Ishikawa (cell line): ENCODE measurements at regions not wholly inside any gene's neighbourhood (a gene's known extent, or its start where the extent isn't known, plus 50 kb on each side); places are given as distances from the start of the nearest gene placed in this dataset.

ENCODE experiments used
- CEBPB ChIP-seq: IDR thresholded peaks from 2 replicates; pipeline ENCODE4 v1.6.1; 2012
- CREB1 ChIP-seq: IDR thresholded peaks from 2 replicates; pipeline ENCODE4 v1.6.1; 2012; ENCODE audit warnings: low read depth
- EP300 ChIP-seq: IDR thresholded peaks from 2 replicates; pipeline ENCODE4 v1.6.1; 2012; ENCODE audit warnings: borderline replicate concordance
- FOXM1 ChIP-seq: IDR thresholded peaks from 2 replicates; pipeline ENCODE4 v1.6.1; 2012; ENCODE audit warnings: low read depth, borderline replicate concordance
- MAX ChIP-seq: IDR thresholded peaks from 2 replicates; pipeline ENCODE4 v1.6.1; 2012
- NFIC ChIP-seq: IDR thresholded peaks from 2 replicates; pipeline ENCODE4 v1.6.1; 2012
- RAD21 ChIP-seq: IDR thresholded peaks from 2 replicates; pipeline ENCODE4 v1.6.1; 2012; ENCODE audit warnings: low read depth
- REST ChIP-seq: IDR thresholded peaks from 2 replicates; pipeline ENCODE4 v1.6.1; 2012; ENCODE audit warnings: low read depth, mild to moderate bottlenecking
- TAF1 ChIP-seq: IDR thresholded peaks from 2 replicates; pipeline ENCODE4 v1.6.1; 2012; ENCODE audit warnings: low read depth, mild to moderate bottlenecking
- TEAD4 ChIP-seq: IDR thresholded peaks from 2 replicates; pipeline ENCODE4 v1.6.1; 2012
- USF1 ChIP-seq: IDR thresholded peaks from 2 replicates; pipeline ENCODE4 v1.6.1; 2012
- YY1 ChIP-seq: IDR thresholded peaks from 2 replicates; pipeline ENCODE4 v1.6.1; 2012; ENCODE audit warnings: low read depth

GRCh38 chr12:68477261-68477772 lies 133.4 kb upstream of the RAP1B start:
- no peak for TF ChIP-seq CEBPB
- TF ChIP-seq CREB1 = no peak
- TF ChIP-seq EP300 = no peak
- no peak for TF ChIP-seq YY1
- no peak for TF ChIP-seq RAD21
- TF ChIP-seq REST = no peak
- no peak for TF ChIP-seq MAX
- no peak for TF ChIP-seq TAF1
- no peak for TF ChIP-seq USF1
- TF ChIP-seq FOXM1 = no peak
- TF ChIP-seq NFIC = no peak
- no peak for TF ChIP-seq TEAD4
